ENCODE measurements at regions not wholly inside any gene's neighbourhood (a gene's known extent, or its start where the extent isn't known, plus 50 kb on each side); places are given as distances from the start of the nearest gene placed in this dataset.
A peak's percentile ranks its signal among the peaks of the same experiment; 100 is the strongest.

DNA sequence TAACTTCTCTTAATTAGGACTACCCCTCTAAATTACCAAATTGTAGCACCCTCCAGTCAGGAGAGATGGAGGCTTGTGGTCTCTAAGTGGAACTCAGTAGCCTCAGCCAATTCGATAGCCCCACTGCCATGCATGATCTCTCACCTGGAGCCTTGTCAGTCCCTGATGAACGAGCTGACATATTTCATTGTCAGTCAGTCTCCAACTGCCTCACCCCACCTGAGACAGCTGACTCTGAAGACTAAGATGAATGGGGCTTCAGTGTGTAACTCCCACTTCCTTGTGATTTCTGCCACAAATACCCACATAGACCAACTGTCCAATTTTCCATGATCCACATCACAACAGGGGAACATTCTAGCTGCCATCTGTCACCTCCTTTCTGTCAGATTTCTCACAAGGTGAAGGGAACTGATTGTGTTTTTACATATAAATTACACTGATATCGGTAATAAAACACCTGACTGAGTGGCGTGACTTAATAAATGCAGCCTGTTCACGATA is 206.5 kb downstream of the FAM181B start:
- Histone ChIP-seq H3K36me3 (ENCODE audit: control insufficient read depth in 4 of 4, insufficient read depth in 4 of 4, low read length in 4 of 4) (no peaks in the 10 kb centered on the region), H3K9me3 (ENCODE audit: control insufficient read depth in 4 of 4, insufficient read depth in 3 of 4, low read length in 3 of 4) (no peaks in the 10 kb centered on the region), H3K27ac (ENCODE audit: low read depth in 1 of 2, low read length in 1 of 2) (no peak overlapping the region), H3K27me3 (ENCODE audit: control insufficient read depth in 3 of 3, insufficient read depth in 3 of 3, low read length in 2 of 3) (no peaks in the 10 kb centered on the region), H3K4me1 (ENCODE audit: control insufficient read depth in 5 of 5, insufficient read depth in 5 of 5, low read length in 5 of 5) (peaks cover 0 to 7% (median 0%) of the 10 kb centered on the region in 5 donors), H3K4me3 (no peak overlapping the region), H3K9ac (ENCODE audit: insufficient read depth in 1 of 2, low read length in 2 of 2) (no peak overlapping the region)
- DNase-seq (no peak), ATAC-seq (ENCODE audit: insufficient read depth, low FRiP score) (no peak)
- 83 to 86% methylated on average over 5 of the region's 5 CpGs for WGBS, 2 donors
- TF ChIP-seq, protein P1, sequence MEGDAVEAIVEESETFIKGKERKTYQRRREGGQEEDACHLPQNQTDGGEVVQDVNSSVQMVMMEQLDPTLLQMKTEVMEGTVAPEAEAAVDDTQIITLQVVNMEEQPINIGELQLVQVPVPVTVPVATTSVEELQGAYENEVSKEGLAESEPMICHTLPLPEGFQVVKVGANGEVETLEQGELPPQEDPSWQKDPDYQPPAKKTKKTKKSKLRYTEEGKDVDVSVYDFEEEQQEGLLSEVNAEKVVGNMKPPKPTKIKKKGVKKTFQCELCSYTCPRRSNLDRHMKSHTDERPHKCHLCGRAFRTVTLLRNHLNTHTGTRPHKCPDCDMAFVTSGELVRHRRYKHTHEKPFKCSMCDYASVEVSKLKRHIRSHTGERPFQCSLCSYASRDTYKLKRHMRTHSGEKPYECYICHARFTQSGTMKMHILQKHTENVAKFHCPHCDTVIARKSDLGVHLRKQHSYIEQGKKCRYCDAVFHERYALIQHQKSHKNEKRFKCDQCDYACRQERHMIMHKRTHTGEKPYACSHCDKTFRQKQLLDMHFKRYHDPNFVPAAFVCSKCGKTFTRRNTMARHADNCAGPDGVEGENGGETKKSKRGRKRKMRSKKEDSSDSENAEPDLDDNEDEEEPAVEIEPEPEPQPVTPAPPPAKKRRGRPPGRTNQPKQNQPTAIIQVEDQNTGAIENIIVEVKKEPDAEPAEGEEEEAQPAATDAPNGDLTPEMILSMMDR (IDR thresholded peaks at IDR 0.05; ENCODE audit: control extremely low read depth, extremely low read depth): no peak

DNA sequence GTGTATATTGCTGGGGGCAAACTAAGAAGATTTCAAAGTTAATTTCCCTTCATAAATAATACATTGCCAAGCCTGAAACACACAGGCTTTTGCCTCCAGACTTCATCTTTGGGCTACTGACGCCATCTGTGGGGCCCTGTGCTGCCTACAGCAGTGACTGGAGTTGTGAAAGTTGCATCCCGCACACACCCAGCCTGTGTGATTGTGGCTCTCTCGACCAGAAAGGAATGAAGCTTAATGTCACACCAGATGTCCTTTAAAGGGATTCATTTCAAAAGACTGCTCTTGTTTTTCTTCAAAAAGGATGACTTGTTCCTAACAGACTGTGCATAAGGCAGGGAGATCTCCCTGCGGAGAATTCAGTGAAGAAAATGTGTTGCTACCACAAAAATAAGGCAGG is 210.5 kb downstream of the FAM181B start:
- H3K27me3 ChIP-seq (ENCODE audit: control insufficient read depth in 3 of 3, insufficient read depth in 3 of 3, low read length in 2 of 3): no peaks in the 10 kb centered on the region
- no peaks in the 10 kb centered on the region for H3K4me1 ChIP-seq (ENCODE audit: control insufficient read depth in 5 of 5, insufficient read depth in 5 of 5, low read length in 5 of 5)
- ATAC-seq (ENCODE audit: insufficient read depth, low FRiP score) (no peak), DNase-seq (peak in 2 of 3 donors; percentile 11 to 28)
- WGBS, 2 donors: 64 to 72% methylated on average over 4 of the region's 4 CpGs
- no peak overlapping the region for H3K9ac ChIP-seq (ENCODE audit: insufficient read depth in 1 of 2, low read length in 2 of 2)
- no peaks in the 10 kb centered on the region for H3K36me3 ChIP-seq (ENCODE audit: control insufficient read depth in 4 of 4, insufficient read depth in 4 of 4, low read length in 4 of 4)
- TF ChIP-seq, protein P1 (IDR thresholded peaks at IDR 0.05; ENCODE audit: control extremely low read depth, extremely low read depth): no peak
- no peak overlapping the region for H3K27ac ChIP-seq (ENCODE audit: low read depth in 1 of 2, low read length in 1 of 2)
- no peaks in the 10 kb centered on the region for H3K9me3 ChIP-seq (ENCODE audit: control insufficient read depth in 4 of 4, insufficient read depth in 3 of 4, low read length in 3 of 4)
- H3K4me3 ChIP-seq: no peak overlapping the region

DNA sequence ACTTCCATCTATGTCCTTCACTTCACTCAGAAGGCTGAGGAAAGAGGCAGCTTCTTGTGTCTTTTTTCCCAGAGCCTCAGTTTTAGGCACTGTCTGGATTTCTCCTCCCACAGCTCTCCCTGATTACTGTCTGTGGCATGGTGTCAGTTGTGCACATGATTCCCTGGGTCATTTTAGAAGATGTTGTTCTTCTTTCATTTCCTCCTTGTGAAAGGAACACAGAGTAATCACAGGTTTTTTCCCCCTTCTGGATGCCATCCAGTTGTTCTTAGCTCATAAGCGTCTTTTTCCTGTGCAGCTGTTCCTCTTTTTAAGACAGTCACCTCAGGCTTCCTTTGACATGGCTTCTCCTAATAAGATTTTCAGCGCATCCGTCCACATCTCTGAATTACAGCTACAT is 212.2 kb downstream of the FAM181B start:
- no peak overlapping the region for H3K4me3 ChIP-seq
- ATAC-seq (ENCODE audit: insufficient read depth, low FRiP score): no peak
- DNase-seq: peak in 2 of 3 donors; percentile 13 to 59
- no peaks in the 10 kb centered on the region for H3K4me1 ChIP-seq (ENCODE audit: control insufficient read depth in 5 of 5, insufficient read depth in 5 of 5, low read length in 5 of 5)
- H3K27ac ChIP-seq (ENCODE audit: low read depth in 1 of 2, low read length in 1 of 2): no peak overlapping the region
- no peak overlapping the region for H3K9ac ChIP-seq (ENCODE audit: insufficient read depth in 1 of 2, low read length in 2 of 2)
- no peaks in the 10 kb centered on the region for H3K27me3 ChIP-seq (ENCODE audit: control insufficient read depth in 3 of 3, insufficient read depth in 3 of 3, low read length in 2 of 3)
- WGBS, 2 donors: 29 to 40% methylated on average over 3 of the region's 3 CpGs
- H3K36me3 ChIP-seq (ENCODE audit: control insufficient read depth in 4 of 4, insufficient read depth in 4 of 4, low read length in 4 of 4): no peaks in the 10 kb centered on the region
- TF ChIP-seq, protein P1 (IDR thresholded peaks at IDR 0.05; ENCODE audit: control extremely low read depth, extremely low read depth): no peak
- H3K9me3 ChIP-seq (ENCODE audit: control insufficient read depth in 4 of 4, insufficient read depth in 3 of 4, low read length in 3 of 4): no peaks in the 10 kb centered on the region

DNA sequence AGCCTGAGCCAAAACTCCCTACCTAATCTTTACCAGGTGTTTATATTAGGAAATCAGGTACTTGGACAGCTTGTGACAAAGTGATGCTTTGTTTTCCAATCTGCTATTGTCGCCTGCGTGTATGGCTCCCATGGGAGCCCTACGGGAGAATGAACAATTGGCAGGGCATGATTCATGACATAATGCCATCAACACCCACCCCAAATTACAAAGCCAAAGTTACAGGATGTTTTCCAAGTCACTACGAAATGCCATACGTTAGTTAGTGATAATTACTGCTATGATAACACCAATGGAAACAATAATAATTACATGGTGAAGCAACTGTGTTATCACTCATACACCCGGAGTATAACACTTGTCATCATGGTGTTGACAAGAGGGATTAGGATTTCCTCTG is 226.4 kb downstream of the FAM181B start:
- 56 to 67% methylated on average over 6 of the region's 6 CpGs for WGBS, 2 donors
- ATAC-seq (ENCODE audit: insufficient read depth, low FRiP score) (no peak), DNase-seq (no peak)
- H3K9me3 ChIP-seq (ENCODE audit: control insufficient read depth in 4 of 4, insufficient read depth in 3 of 4, low read length in 3 of 4): no peaks in the 10 kb centered on the region
- no peaks in the 10 kb centered on the region for H3K36me3 ChIP-seq (ENCODE audit: control insufficient read depth in 4 of 4, insufficient read depth in 4 of 4, low read length in 4 of 4)
- H3K27me3 ChIP-seq (ENCODE audit: control insufficient read depth in 3 of 3, insufficient read depth in 3 of 3, low read length in 2 of 3): no peaks in the 10 kb centered on the region
- TF ChIP-seq, protein P1 (IDR thresholded peaks at IDR 0.05; ENCODE audit: control extremely low read depth, extremely low read depth): no peak
- H3K27ac ChIP-seq (ENCODE audit: low read depth in 1 of 2, low read length in 1 of 2): no peak overlapping the region
- H3K4me3 ChIP-seq: no peak overlapping the region
- H3K9ac ChIP-seq (ENCODE audit: insufficient read depth in 1 of 2, low read length in 2 of 2): no peak overlapping the region
- no peaks in the 10 kb centered on the region for H3K4me1 ChIP-seq (ENCODE audit: control insufficient read depth in 5 of 5, insufficient read depth in 5 of 5, low read length in 5 of 5)

All from lung (tissue), 11 donors.